GM12891 (cell line): ENCODE measurements at regions not wholly inside any gene's neighbourhood (a gene's known extent, or its start where the extent isn't known, plus 50 kb on each side); places are given as distances from the start of the nearest gene placed in this dataset.

Experiments used
- POLR2A ChIP-seq: IDR thresholded peaks from 2 replicates; pipeline ENCODE4 v1.6.1; 2011; ENCODE audit warnings: low read depth, low read length, control low read depth
- POLR2AphosphoS5 ChIP-seq: IDR thresholded peaks from 2 replicates; pipeline ENCODE4 v1.6.1; 2011; ENCODE audit warnings: low read depth, low read length, control low read depth

GRCh38 chr14:87260460-87260859 lies 732.5 kb downstream of the GALC start:
- TF ChIP-seq POLR2A = no peak
- TF ChIP-seq POLR2AphosphoS5 = no peak
